HCT116 (cell line): ENCODE measurements at regions not wholly inside any gene's neighbourhood (a gene's known extent, or its start where the extent isn't known, plus 50 kb on each side); places are given as distances from the start of the nearest gene placed in this dataset.

Source experiments
- ATAC-seq: fragments of 200-7000 bp; cut with Tn5 transposase; 2 replicates; pipeline ENCODE4 v1.9.1; 2020; ENCODE audit warnings: mild to moderate bottlenecking, moderate library complexity
- BruUV-seq: library from RNA; stranded (reverse); fragments of 400-500 nt; replicated peaks from 2 replicates; lab custom pipeline; 2021; lab: Mats Ljungman, UMichigan
- CTCF ChIA-PET: fragments of 300-600 bp; sonication (Branson Sonifier 250); formaldehyde crosslinking; loops from one replicate; lab custom pipeline; 2021; ENCODE audit warnings: antibody characterized with exemption; lab: Charles Lee
- POLR2A ChIA-PET: fragments of 300-600, 350-600 bp; sonication (Branson Sonifier 250); formaldehyde crosslinking; loops from one replicate; lab custom pipeline; 2021; ENCODE audit warnings: antibody characterized with exemption; lab: Charles Lee
- RAD21 ChIA-PET, 2 experiments: fragments of 300-600 bp; sonication (Branson Sonifier 250); formaldehyde crosslinking; loops; one replicate each; lab custom pipeline; 2023; ENCODE audit warnings: low total read pairs in 2 of 2; ENCODE audit not compliant: uncharacterized antibody in 2 of 2, unreplicated experiment in 2 of 2, low non-redundant PET in 1 of 2; lab: Charles Lee
- DNase-seq: peaks from one replicate; pipeline ENCODE4 v3.0.0-alpha.2; 2010; ENCODE audit warnings: low read depth, low spot score
- H2AFZ ChIP-seq: fragments of 200-600 bp; shearing (Covaris generic), sonication (generic); 2 replicates; pipeline ENCODE4 v1.6.1; 2017; ENCODE audit warnings: low read depth, mixed run types, mixed read lengths, antibody characterized with exemption, low read length; ENCODE audit not compliant: poor library complexity, severe bottlenecking
- H3K27ac ChIP-seq: 2 replicates; pipeline ENCODE4 v1.5.1; 2012; ENCODE audit warnings: low read depth, low read length
- H3K27me3 ChIP-seq: fragments of 200-600 bp; sonication (generic); 2 replicates; pipeline ENCODE4 v1.6.1; 2016; ENCODE audit warnings: mixed run types, low read length, mixed read lengths; ENCODE audit not compliant: insufficient read depth
- H3K36me3 ChIP-seq, 2 experiments: fragments of 200-500 bp in 1 of 2; fragments of 200-600 bp in 1 of 2; sonication (Bioruptor generic) in 1 of 2; sonication (generic) in 1 of 2; 2 replicates each; pipeline versions ENCODE4 v1.5.1 to v1.6.1; 2014 to 2016; ENCODE audit warnings: low read length in 2 of 2, inconsistent platforms in 1 of 2, mixed read lengths in 1 of 2, mixed run types in 1 of 2; ENCODE audit not compliant: insufficient read depth in 2 of 2, control insufficient read depth in 1 of 2
- H3K4me1 ChIP-seq, 2 experiments: fragments of 200-600 bp in 1 of 2; sonication (generic) in 1 of 2; 2 replicates each; pipeline versions ENCODE4 v1.5.1 to v1.6.1; 2012 to 2017; ENCODE audit warnings: low read length in 2 of 2, inconsistent platforms in 1 of 2, mild to moderate bottlenecking in 1 of 2, mixed read lengths in 1 of 2, mixed run types in 1 of 2, moderate library complexity in 1 of 2; ENCODE audit not compliant: insufficient read depth in 2 of 2, control insufficient read depth in 1 of 2
- H3K4me2 ChIP-seq: fragments of 200-600 bp; sonication (generic); 2 replicates; pipeline ENCODE4 v1.6.1; 2017; ENCODE audit warnings: mixed run types, low read length, mixed read lengths
- H3K4me3 ChIP-seq, 2 experiments: fragments of 200-600 bp in 1 of 2; sonication (generic) in 1 of 2; replicated peaks in 1 of 2; 2 replicates each; pipeline ENCODE4 v1.5.1; 2011 to 2016; ENCODE audit warnings: low read length in 2 of 2, control low read depth in 1 of 2, low read depth in 1 of 2, mild to moderate bottlenecking in 1 of 2, mixed read lengths in 1 of 2, mixed run types in 1 of 2
- H3K79me2 ChIP-seq: fragments of 200-600 bp; sonication (generic); 2 replicates; pipeline ENCODE4 v1.6.1; 2017; ENCODE audit warnings: mild to moderate bottlenecking, mixed run types, low read length, moderate library complexity, mixed read lengths; ENCODE audit not compliant: insufficient read depth
- H3K9ac ChIP-seq: fragments of 200-600 bp; sonication (generic); 2 replicates; pipeline ENCODE4 v1.6.1; 2016; ENCODE audit warnings: low read length, mixed read lengths
- H3K9me2 ChIP-seq: fragments of 200-600 bp; sonication (generic), shearing (Covaris generic); 2 replicates; pipeline ENCODE4 v1.6.1; 2017; ENCODE audit warnings: mixed run types, mild to moderate bottlenecking, moderate library complexity; ENCODE audit not compliant: insufficient read depth
- H3K9me3 ChIP-seq, 2 experiments: fragments of 200-500 bp in 1 of 2; fragments of 200-600 bp in 1 of 2; sonication (Bioruptor generic) in 1 of 2; sonication (generic) in 1 of 2; 2 replicates each; pipeline ENCODE4 v1.6.1; 2014 to 2017; ENCODE audit warnings: low read length in 2 of 2, mixed read lengths in 2 of 2, inconsistent platforms in 1 of 2, low read depth in 1 of 2, mild to moderate bottlenecking in 1 of 2, mixed run types in 1 of 2, moderate library complexity in 1 of 2; ENCODE audit not compliant: control insufficient read depth in 1 of 2, insufficient read depth in 1 of 2
- H4K20me1 ChIP-seq: fragments of 200-600 bp; sonication (generic), shearing (Covaris generic); 2 replicates; pipeline ENCODE4 v1.6.1; 2017; ENCODE audit warnings: mixed run types, mild to moderate bottlenecking, moderate library complexity; ENCODE audit not compliant: insufficient read depth
- CEBPB ChIP-seq: IDR thresholded peaks from 2 replicates; pipeline ENCODE4 v1.6.1; 2012; ENCODE audit warnings: low read depth
- ELF1 ChIP-seq: IDR thresholded peaks from 2 replicates; pipeline ENCODE4 v1.6.1; 2012; ENCODE audit warnings: low read depth, borderline replicate concordance
- FOSL1 ChIP-seq: IDR thresholded peaks from 2 replicates; pipeline ENCODE4 v1.6.1; 2012; ENCODE audit warnings: low read depth
- POLR2AphosphoS5 ChIP-seq: IDR thresholded peaks from 2 replicates; pipeline ENCODE4 v1.6.1; 2011; ENCODE audit warnings: mild to moderate bottlenecking, low read depth, low read length, moderate library complexity
- RAD21 ChIP-seq: IDR thresholded peaks from 2 replicates; pipeline ENCODE4 v1.6.1; 2012; ENCODE audit warnings: low read depth, mild to moderate bottlenecking
- SIN3A ChIP-seq: IDR thresholded peaks from 2 replicates; pipeline ENCODE4 v1.6.1; 2012; ENCODE audit warnings: low read depth
- TCF7L2 ChIP-seq: IDR thresholded peaks from 2 replicates; pipeline ENCODE4 v1.7.0; 2011; ENCODE audit warnings: borderline replicate concordance, inconsistent platforms; ENCODE audit not compliant: insufficient read depth, insufficient read length; ENCODE audit errors: extremely low read depth
- YY1 ChIP-seq: IDR thresholded peaks from 2 replicates; pipeline ENCODE4 v1.6.1; 2011; ENCODE audit warnings: low read length, low read depth, moderate library complexity, mild to moderate bottlenecking; ENCODE audit not compliant: insufficient replicate concordance; ENCODE audit errors: extremely low read depth
- ZFX ChIP-seq: fragments of 450-650 bp; IDR thresholded peaks from 2 replicates; pipeline ENCODE4 v1.6.1; 2017
- ZNF274 ChIP-seq: fragments of 200-500 bp; sonication (Bioruptor generic); IDR thresholded peaks from 2 replicates; pipeline ENCODE4 v1.6.1; 2014; ENCODE audit warnings: mild to moderate bottlenecking, low read depth, low read length, inconsistent platforms
- intact Hi-C: fragments of 100-400 bp; cut with micrococcal nuclease; formaldehyde crosslinking; loops from 2 replicates; pipeline ENCODE4 v1.10.0; 2022
- TF ChIP-seq, protein P1 (sequence below): IDR thresholded peaks from 2 replicates; pipeline ENCODE4 v1.6.1; 2012
- TF ChIP-seq, protein P2 (sequence below): IDR thresholded peaks from 2 replicates; pipeline ENCODE4 v1.6.1; 2012; ENCODE audit warnings: low read depth
- TF ChIP-seq, protein P3 (sequence below): IDR thresholded peaks from 2 replicates; pipeline ENCODE4 v1.6.1; 2011; ENCODE audit warnings: mild to moderate bottlenecking, low read length, moderate library complexity; ENCODE audit not compliant: insufficient replicate concordance; ENCODE audit errors: extremely low read depth

DNA sequence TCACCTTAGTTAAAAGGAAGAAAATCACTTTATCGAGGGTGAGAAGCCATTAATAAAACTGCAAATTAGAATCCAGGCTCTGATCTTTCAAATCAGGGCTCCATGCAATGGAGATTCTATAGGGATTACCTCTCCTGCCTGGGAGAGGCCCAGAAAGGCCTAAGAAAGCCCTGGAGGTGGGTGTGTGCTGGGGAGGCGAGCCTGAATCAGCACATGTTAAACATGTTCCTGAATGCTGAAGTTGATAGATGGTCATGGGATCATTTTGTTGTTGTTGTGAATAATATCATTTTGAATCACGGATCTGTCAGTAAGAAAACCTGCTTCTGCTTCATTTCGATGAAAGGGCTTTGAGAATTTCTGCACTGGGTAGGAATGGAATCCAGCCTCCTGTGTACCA lies 254.3 kb downstream of the ACKR3 start:
- H3K9me2 ChIP-seq: no peaks in the 10 kb centered on the region
- no peaks in the 10 kb centered on the region for H3K4me1 ChIP-seq
- H3K27ac ChIP-seq: no peak overlapping the region
- no peak overlapping the region for H3K4me3 ChIP-seq
- H3K27me3 ChIP-seq: peaks cover 9% of the 10 kb centered on the region
- H3K79me2 ChIP-seq: no peaks in the 10 kb centered on the region
- no peak overlapping the region for H3K9ac ChIP-seq
- CTCF ChIA-PET: no interaction called here
- ATAC-seq: no peak
- H4K20me1 ChIP-seq: no peaks in the 10 kb centered on the region
- intact Hi-C loops: no loop called here
- no peaks in the 10 kb centered on the region for H3K36me3 ChIP-seq
- H3K4me2 ChIP-seq: no peak overlapping the region
- RAD21 ChIA-PET: no interaction called here
- peaks cover 0 to 4% of the 10 kb centered on the region in 2 experiments; a peak in 1 of 4 replicates for H3K9me3 ChIP-seq
- TF ChIP-seq SIN3A: no peak
- no peak for TF ChIP-seq POLR2AphosphoS5
- no peak for TF ChIP-seq ELF1
- TF ChIP-seq, protein P1, sequence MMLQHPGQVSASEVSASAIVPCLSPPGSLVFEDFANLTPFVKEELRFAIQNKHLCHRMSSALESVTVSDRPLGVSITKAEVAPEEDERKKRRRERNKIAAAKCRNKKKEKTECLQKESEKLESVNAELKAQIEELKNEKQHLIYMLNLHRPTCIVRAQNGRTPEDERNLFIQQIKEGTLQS: no peak
- no peak for TF ChIP-seq CEBPB
- no peak for TF ChIP-seq FOSL1
- no peak for TF ChIP-seq ZNF274
- TF ChIP-seq YY1: no peak
- TF ChIP-seq, protein P2, sequence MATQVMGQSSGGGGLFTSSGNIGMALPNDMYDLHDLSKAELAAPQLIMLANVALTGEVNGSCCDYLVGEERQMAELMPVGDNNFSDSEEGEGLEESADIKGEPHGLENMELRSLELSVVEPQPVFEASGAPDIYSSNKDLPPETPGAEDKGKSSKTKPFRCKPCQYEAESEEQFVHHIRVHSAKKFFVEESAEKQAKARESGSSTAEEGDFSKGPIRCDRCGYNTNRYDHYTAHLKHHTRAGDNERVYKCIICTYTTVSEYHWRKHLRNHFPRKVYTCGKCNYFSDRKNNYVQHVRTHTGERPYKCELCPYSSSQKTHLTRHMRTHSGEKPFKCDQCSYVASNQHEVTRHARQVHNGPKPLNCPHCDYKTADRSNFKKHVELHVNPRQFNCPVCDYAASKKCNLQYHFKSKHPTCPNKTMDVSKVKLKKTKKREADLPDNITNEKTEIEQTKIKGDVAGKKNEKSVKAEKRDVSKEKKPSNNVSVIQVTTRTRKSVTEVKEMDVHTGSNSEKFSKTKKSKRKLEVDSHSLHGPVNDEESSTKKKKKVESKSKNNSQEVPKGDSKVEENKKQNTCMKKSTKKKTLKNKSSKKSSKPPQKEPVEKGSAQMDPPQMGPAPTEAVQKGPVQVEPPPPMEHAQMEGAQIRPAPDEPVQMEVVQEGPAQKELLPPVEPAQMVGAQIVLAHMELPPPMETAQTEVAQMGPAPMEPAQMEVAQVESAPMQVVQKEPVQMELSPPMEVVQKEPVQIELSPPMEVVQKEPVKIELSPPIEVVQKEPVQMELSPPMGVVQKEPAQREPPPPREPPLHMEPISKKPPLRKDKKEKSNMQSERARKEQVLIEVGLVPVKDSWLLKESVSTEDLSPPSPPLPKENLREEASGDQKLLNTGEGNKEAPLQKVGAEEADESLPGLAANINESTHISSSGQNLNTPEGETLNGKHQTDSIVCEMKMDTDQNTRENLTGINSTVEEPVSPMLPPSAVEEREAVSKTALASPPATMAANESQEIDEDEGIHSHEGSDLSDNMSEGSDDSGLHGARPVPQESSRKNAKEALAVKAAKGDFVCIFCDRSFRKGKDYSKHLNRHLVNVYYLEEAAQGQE: no peak
- no peak for TF ChIP-seq RAD21
- TF ChIP-seq TCF7L2: no peak
- TF ChIP-seq ZFX: no peak
- TF ChIP-seq, protein P3, sequence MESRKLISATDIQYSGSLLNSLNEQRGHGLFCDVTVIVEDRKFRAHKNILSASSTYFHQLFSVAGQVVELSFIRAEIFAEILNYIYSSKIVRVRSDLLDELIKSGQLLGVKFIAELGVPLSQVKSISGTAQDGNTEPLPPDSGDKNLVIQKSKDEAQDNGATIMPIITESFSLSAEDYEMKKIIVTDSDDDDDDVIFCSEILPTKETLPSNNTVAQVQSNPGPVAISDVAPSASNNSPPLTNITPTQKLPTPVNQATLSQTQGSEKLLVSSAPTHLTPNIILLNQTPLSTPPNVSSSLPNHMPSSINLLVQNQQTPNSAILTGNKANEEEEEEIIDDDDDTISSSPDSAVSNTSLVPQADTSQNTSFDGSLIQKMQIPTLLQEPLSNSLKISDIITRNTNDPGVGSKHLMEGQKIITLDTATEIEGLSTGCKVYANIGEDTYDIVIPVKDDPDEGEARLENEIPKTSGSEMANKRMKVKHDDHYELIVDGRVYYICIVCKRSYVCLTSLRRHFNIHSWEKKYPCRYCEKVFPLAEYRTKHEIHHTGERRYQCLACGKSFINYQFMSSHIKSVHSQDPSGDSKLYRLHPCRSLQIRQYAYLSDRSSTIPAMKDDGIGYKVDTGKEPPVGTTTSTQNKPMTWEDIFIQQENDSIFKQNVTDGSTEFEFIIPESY: no peak
- H2AFZ ChIP-seq: no peak overlapping the region
- no TSS peak for BruUV-seq
- POLR2A ChIA-PET: no interaction called here
- no peak for DNase-seq
